NCI-H1092 (cell line): ENCODE measurements at regions not wholly inside any gene's neighbourhood (a gene's known extent, or its start where the extent isn't known, plus 50 kb on each side); places are given as distances from the start of the nearest gene placed in this dataset.
"Not testable (repeated sequence)": the region's sequence is repeated elsewhere in the genome, so short reads cannot be mapped to it uniquely, and the experiment has no call there.

Source experiments
- DNase-seq: peaks from one replicate; lab custom pipeline; 2025; lab: John Stamatoyannopoulos, UW

DNA sequence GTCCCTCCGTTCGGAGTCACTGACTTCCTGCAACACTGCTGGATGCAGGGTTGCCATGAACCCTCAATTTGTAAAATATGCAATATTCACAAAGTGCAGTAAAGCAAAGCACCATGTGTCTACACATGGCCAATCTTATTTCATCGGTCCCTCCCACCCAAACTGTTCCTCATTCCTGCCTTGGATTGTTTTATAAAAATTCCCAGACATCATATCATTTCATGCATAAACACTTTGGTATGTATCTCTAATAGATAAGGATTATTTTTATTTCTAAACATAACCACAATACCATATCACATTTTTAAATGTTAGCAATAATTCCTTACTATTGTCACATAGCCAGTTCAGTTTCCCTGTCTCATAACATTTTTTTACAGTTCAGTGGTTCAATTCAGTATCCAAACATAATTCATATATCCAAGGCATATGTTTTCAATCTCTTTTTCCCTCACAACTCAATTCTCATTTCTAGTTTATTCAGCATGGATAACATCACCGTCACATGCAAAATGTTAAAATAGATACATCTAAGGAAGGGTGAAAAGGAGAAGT lies 82.0 kb upstream of the PCAT7 start:
- DNase-seq: no peak

DNA sequence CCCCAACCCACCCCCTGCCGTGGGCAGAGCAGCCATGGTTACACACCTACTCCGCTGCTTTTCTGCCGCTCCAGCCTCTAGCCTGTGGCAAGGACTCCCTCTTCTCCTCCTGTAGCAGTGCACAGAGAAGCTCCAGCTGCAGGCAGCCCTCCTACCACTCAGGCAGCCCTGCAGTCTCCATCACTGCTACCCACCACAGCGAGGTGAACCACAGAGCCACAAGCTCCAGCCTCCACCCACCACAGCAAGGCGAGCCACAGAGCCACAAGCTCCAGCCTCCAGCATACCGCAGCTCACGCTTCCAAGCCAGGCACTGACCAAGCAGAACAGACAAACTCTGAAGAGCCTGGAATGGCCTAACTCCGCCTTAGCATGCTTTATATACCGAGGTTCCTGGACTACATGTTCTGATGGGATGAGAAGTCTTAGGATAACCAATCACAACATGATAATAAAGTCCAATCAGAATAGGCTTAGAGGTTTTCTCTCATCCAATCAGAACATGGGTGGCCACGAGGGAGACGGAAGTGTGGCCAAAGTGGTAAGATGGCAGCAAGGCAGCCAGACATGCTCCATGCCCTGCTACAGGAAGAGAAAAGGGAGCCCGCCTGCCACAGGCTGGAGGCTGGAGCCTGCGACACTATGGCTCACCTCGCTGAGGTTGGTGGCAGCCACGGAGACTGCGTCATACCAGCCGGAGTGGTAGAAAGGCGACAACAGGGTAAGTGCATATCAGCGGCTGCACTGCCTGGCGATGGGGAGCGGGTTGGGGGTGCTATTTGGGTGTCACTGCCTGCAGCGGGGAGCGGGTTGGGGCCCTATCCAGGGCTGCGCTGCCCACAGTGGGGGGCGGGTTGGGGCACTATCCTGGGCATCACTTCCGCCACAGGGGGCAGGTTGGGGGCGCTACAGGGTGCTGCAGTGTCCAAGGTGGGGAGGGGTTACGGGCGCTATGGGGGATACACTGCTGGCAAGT lies 75.8 kb upstream of the PCAT7 start:
- no peak for DNase-seq

DNA sequence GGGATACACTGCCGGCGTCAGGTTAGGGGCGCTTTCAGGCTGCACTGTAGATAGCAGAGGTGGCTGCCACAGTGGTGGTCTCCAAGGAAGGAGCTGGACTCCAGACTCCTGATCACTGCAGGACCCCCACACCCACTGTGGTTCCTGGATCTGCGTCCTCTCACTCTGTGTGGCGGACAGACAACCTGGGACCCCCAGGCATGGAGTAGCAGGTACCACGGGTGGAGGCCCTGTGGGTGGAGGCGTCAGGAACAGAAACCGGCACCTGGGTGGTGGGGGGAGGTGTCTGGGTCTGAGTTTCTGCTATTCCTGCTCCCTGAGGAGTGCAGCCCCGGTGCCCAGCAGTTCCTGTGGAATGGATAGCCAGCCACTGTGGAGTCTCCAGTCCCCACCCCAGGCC lies 75.1 kb upstream of the PCAT7 start:
- DNase-seq: no peak

DNA sequence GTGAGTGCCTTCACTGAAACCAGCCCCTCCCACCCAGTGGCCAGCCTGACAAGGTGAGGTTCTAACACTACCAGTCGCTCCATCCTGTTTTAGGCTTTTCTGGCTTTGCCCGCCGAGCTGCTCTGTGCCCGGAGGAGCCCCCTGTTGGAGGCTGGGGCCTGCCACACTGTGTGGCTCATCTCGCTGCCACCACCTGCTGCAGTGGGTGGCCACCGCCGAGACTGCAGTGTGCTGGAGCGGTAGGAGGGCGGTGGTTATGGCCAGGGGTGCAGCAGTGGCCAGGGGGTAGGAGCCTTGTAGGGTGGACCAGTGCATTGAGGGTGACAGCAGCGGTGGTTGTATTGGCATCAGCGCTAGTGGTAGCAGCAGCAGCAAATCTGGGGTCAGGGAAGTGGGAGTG lies 74.7 kb upstream of the PCAT7 start:
- DNase-seq: no peak

DNA sequence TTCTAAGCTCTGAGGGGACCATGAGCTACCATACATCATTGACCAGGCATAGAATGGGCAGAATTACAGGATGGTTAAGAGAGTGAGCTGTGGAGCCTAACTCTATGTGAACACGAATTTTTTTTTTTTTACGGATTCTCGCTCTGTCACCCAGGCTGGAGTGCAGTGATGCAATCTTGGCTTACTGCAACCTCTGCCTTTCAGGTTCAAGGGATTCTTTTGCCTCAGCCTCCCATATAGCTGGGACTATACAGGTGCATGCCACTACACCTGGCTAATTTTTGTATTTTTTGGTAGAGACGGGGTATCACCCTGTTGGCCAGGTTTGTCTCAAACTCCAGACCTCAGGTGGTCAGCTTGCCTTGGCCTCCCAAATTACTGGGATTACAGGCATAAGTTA lies 72.8 kb upstream of the PCAT7 start:
- DNase-seq: no peak

DNA sequence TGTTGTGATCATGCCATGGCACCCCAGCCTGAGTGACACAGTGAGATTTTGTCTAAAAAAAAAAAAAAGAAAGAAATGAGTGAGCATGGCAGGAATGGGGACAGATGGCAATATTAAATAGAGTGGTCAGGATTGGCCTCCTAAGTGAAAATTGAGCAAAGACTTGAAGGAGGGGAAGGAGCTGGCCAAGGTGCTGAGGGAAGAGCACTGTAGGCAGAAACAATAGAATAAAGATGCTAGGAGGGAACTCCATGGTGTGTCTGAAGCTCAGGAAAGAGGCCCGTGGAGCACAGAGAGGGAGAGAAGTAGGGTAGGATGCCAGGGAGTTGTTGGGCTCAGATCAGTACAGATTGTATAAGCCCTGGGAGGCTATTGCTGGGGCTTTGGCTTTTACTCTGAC lies 64.4 kb upstream of the PCAT7 start:
- no peak for DNase-seq

DNA sequence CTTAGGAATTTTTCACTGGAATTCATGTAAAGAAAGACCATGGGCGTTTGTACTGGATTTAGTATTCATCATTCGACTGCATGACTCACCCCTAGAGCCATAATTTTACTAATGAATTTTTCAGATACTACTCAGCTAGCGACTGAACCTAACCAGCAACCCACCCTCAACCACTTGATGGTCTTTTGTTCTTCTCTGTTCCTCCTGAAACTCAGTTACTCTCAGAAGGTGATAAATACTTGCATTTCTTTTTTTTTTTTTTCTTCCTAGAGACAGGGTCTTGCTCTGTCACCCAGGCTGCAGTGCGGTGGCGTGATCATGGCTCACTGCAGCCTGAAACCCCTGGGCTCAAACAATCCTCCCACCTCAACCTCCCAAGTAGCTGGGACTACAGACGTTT lies 62.8 kb upstream of the PCAT7 start:
- not testable (repeated sequence) for DNase-seq

DNA sequence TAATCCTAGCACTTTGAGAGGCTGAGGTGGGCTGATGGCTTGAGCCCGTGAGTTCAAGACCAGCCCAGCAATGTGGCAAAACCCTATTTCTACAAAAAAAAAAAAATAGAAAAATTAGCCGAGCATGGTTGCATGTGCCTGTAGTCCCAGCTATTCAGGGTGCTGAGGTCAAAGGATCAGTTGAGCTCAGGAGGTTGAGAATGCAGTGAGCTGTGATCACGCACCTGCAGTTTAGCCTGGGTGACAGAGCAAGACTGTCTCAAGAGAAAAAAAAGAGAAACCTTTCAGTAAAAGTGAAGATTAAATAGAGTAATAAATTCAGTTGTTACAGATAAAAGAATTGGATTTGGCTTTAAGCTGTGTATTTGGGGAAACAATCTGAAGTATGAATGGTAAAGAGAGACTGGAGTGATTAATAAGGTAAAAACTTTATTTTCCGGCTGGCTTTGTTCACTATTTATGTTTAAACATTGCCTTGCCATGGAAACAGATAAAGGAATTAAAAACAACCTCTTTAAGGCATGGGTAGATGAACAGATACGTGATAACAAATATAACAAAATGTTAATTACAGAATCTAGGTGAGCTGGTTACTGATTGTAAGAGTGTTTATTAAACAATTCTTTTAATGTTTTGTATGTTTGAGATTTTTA lies 56.0 kb upstream of the PCAT7 start:
- no peak for DNase-seq

DNA sequence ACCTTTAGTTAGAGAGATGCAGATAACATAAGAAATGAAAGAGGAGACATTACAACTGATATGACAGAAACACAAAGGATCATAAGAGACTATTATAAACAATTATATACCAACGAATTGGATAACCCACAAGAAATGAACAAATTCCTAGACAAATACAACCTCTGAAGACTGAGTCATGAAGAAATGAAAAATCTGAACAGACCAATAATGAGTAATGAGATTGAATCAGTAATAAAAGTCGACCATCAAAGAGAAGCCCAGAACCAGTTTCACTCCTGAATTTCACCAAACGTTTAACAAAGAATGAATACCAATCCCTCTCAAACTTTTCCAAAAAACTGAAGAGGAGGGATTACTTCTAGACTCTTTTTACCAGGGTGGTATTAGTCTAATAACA lies 50.5 kb upstream of the PCAT7 start:
- DNase-seq: no peak
